ENCODE measurements at regions not wholly inside any gene's neighbourhood (a gene's known extent, or its start where the extent isn't known, plus 50 kb on each side); places are given as distances from the start of the nearest gene placed in this dataset.

DNA sequence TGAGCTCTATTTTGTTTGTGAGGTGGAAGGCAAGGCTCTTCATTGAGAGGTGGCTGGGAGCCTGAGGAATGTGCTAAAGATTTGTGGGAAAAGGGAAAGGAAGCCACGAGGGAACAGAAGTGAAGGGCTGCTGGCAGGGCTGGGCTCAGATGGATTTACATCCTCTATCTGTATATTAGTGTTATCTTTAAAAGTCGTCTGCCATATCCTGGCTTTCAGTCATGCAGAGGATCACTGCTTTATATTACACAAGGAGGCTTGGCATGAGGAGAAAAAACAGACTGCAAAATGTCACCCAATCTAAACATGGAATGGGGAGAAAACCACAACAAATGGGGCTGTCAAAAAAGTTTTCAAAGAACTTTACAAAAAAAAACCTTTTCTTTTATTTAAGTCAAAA is 434.4 kb downstream of the HRH4 start:
- TF ChIP-seq, protein P1, sequence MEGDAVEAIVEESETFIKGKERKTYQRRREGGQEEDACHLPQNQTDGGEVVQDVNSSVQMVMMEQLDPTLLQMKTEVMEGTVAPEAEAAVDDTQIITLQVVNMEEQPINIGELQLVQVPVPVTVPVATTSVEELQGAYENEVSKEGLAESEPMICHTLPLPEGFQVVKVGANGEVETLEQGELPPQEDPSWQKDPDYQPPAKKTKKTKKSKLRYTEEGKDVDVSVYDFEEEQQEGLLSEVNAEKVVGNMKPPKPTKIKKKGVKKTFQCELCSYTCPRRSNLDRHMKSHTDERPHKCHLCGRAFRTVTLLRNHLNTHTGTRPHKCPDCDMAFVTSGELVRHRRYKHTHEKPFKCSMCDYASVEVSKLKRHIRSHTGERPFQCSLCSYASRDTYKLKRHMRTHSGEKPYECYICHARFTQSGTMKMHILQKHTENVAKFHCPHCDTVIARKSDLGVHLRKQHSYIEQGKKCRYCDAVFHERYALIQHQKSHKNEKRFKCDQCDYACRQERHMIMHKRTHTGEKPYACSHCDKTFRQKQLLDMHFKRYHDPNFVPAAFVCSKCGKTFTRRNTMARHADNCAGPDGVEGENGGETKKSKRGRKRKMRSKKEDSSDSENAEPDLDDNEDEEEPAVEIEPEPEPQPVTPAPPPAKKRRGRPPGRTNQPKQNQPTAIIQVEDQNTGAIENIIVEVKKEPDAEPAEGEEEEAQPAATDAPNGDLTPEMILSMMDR (IDR thresholded peaks at IDR 0.05), result no peak
- TF ChIP-seq EZH2 (IDR thresholded peaks at IDR 0.05; ENCODE audit: borderline replicate concordance, insufficient read depth, low read depth, low read length, poor library complexity, severe bottlenecking), result no peak

Measured in B cell (primary cell).